ENCODE measurements at regions not wholly inside any gene's neighbourhood (a gene's known extent, or its start where the extent isn't known, plus 50 kb on each side); places are given as distances from the start of the nearest gene placed in this dataset.

DNA sequence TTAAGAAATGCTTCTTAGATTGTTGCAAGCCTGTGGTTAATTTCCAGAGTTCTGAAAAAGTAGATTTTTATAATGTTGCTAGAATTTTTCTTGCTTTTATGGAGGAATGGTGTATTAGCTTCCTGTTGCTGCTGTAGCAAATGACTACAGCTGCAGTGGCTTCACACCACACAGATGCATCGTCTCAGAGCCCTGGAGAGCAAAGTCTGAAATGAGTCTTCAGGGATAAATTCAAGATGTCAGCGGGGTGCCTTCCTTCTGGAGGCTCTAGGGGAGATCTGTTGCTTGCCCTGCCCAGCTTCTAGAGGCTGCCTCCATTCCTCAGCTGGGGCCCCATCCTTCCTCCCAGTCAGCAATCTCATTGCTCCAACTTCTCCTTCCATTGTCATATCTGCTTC is 187.8 kb downstream of the ZNF516 start:
- DNase-seq (ENCODE audit: low spot score) = no peak
- TF ChIP-seq, protein P1, sequence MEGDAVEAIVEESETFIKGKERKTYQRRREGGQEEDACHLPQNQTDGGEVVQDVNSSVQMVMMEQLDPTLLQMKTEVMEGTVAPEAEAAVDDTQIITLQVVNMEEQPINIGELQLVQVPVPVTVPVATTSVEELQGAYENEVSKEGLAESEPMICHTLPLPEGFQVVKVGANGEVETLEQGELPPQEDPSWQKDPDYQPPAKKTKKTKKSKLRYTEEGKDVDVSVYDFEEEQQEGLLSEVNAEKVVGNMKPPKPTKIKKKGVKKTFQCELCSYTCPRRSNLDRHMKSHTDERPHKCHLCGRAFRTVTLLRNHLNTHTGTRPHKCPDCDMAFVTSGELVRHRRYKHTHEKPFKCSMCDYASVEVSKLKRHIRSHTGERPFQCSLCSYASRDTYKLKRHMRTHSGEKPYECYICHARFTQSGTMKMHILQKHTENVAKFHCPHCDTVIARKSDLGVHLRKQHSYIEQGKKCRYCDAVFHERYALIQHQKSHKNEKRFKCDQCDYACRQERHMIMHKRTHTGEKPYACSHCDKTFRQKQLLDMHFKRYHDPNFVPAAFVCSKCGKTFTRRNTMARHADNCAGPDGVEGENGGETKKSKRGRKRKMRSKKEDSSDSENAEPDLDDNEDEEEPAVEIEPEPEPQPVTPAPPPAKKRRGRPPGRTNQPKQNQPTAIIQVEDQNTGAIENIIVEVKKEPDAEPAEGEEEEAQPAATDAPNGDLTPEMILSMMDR (IDR thresholded peaks at IDR 0.05; ENCODE audit: extremely low read depth, missing control alignments) = no peak

DNA sequence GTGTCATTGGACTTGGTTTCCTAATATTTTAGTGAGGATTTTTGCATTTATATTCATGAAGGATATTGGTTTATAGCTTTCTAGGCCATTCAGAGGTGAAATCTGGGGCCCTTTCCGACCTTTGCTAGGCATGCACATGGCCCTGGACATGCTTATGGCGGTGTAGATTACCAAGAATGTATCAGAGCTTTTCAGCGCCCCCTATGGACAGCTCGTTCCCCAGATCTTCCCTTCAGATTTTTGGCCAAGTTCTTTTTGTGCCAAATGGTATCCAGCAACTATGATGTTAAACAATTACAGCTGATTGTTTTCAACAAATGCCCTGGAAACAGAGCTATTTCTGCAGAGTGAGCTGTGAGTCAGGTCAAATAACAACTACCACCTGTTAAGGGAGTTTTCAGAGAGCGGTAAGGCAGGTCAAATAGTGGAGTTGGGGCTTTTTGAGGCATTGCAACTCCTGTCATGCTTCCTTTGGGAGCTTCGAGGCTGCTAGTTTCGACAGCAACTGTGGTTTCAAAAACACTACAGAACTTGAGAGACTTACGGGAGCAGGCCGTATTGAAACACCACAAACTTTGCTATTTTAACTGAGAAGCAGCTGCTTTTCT is 188.3 kb downstream of the ZNF516 start:
- DNase-seq (ENCODE audit: low spot score) = no peak
- TF ChIP-seq, protein P1 (IDR thresholded peaks at IDR 0.05; ENCODE audit: extremely low read depth, missing control alignments) = no peak

DNA sequence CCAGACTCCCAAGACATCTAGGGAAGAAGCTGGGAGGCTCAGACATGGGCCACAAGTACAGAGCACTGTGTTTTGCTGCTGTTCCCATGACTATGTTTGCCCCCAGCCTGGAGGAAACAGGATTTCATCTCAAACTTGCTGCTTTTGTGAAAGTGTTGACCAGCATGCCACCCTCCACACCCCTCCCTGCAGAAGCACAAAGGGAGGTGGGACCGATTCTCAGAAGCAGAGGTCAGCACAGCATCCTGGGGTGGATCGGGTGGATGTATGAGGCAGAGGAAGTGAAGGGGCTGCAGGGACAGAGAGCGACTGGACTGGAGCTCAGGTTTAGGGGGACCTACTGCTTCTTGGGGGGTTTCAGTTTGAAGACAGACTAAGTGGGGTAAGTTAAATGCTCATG is 209.2 kb downstream of the ZNF516 start:
- DNase-seq (ENCODE audit: low spot score) = no peak
- TF ChIP-seq, protein P1 (IDR thresholded peaks at IDR 0.05; ENCODE audit: extremely low read depth, missing control alignments) = no peak

DNA sequence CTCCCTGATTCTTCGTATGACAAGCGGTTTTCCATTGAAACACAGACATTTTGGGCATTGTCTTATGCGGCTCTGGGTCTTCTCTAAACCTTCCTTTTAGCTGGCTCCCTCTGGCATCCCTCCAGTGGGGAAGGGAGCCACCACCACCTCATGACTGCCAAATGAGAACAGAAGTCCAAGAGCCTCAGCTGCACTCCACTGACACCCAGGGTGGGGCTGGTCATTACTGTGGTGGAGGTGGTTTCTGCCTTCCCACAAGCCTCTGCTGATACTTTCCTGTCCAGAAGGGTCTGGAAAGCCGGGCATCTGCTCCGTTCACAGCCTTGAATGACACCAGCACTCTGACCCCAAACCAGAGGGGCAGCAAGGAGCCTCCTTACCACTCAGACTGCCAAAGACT is 213.5 kb downstream of the ZNF516 start:
- TF ChIP-seq, protein P1 (IDR thresholded peaks at IDR 0.05; ENCODE audit: extremely low read depth, missing control alignments) = no peak
- no peak for DNase-seq (ENCODE audit: low spot score)

DNA sequence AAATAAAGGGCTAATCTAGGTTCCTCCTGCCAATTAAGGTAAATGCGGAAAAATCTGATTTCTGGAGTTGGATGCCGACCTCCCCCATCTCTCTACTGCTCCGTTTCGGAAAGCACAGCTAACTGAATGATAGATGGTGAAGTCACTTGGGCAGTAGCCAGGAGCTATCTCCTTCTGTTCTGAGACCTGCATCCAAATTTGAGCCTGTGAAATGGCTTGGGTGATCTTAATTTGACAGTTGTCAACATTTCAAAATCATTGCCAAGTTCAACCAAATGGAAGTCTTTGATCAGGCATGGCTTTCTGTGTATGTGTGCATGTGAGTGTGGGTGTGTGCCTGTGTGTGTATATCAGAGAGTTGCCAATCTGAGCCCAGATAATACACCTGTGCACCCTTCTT is 217.2 kb downstream of the ZNF516 start:
- TF ChIP-seq, protein P1 (IDR thresholded peaks at IDR 0.05; ENCODE audit: extremely low read depth, missing control alignments) = no peak

DNA sequence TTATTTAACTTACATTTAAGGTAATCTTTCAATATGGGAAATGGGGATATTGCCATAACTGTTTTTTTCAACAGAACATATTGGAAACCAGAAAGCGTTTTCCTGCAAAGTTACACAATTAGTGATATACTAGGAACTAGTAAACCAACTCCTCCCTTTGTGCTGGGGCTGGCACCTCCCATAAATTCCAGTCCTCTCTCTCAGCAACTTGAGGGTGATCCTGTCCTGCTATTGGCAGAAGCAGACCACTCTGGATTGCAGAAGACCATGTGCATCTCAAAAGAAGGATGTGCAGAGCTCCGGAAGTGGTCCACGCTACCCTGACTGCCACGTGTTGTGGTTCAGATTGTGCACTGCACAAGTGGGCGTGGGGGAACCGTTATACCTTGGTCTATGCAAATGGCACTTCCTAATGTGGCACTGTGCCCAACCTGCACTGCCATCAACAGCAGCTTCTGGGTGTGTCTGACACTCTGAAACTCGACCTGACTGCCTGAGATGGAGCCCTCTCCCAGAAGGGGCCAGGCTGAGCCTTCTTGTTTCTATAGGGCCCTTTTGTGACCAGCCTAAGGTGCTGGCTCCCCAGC is 219.2 kb downstream of the ZNF516 start:
- no peak for DNase-seq (ENCODE audit: low spot score)

More for the DNA sequence above, 217.2 kb downstream of the ZNF516 start:
- DNase-seq (ENCODE audit: low spot score) = no peak

More for the DNA sequence above, 219.2 kb downstream of the ZNF516 start:
- TF ChIP-seq, protein P1 (IDR thresholded peaks at IDR 0.05; ENCODE audit: extremely low read depth, missing control alignments) = no peak

Measured in GM20000 (cell line).